SH-SY5Y (cell line): ENCODE measurements at regions not wholly inside any gene's neighbourhood (a gene's known extent, or its start where the extent isn't known, plus 50 kb on each side); places are given as distances from the start of the nearest gene placed in this dataset.

Source experiments
- GATA2 ChIP-seq: IDR thresholded peaks from 2 replicates; pipeline ENCODE4 v1.6.1; 2011; ENCODE audit warnings: mild to moderate bottlenecking, low read depth, low read length
- GATA3 ChIP-seq: IDR thresholded peaks from 2 replicates; pipeline ENCODE4 v1.6.1; 2011; ENCODE audit warnings: low read depth, mild to moderate bottlenecking, low read length, moderate library complexity

GRCh38 chr3:177523067-177523675 is 325.9 kb upstream of the TBL1XR1 start:
- TF ChIP-seq GATA3 (peak; percentile 98), GATA2 (peak; percentile 63)
